ENCODE measurements at regions not wholly inside any gene's neighbourhood (a gene's known extent, or its start where the extent isn't known, plus 50 kb on each side); places are given as distances from the start of the nearest gene placed in this dataset.
"Not testable (repeated sequence)": the region's sequence is repeated elsewhere in the genome, so short reads cannot be mapped to it uniquely, and the experiment has no call there.

- H3K27me3 Mint-ChIP-seq; H3K4me1 Mint-ChIP-seq; H3K4me3 Mint-ChIP-seq; H3K9me3 Mint-ChIP-seq; DNase-seq; H3K27ac Mint-ChIP-seq; H3K36me3 Mint-ChIP-seq (ENCODE audit: low read depth); CTCF ChIA-PET; POLR2A ChIA-PET: not testable (repeated sequence)
Observed at GRCh38 chr4:69013933-69014332, 62.3 kb upstream of the UGT2A3 start.

GRCh38 chr4:69017986-69018385, 66.4 kb upstream of the UGT2A3 start:
- H3K4me1 Mint-ChIP-seq; H3K27me3 Mint-ChIP-seq; H3K4me3 Mint-ChIP-seq; POLR2A ChIA-PET; CTCF ChIA-PET; H3K36me3 Mint-ChIP-seq (ENCODE audit: low read depth); DNase-seq; H3K9me3 Mint-ChIP-seq; H3K27ac Mint-ChIP-seq: not testable (repeated sequence)

- H3K4me3 Mint-ChIP-seq; H3K36me3 Mint-ChIP-seq (ENCODE audit: low read depth); CTCF ChIA-PET; H3K4me1 Mint-ChIP-seq; DNase-seq; H3K9me3 Mint-ChIP-seq; H3K27ac Mint-ChIP-seq; H3K27me3 Mint-ChIP-seq; POLR2A ChIA-PET: not testable (repeated sequence)
Observed at GRCh38 chr4:69019538-69020461, 68.2 kb upstream of the UGT2A3 start.

GRCh38 chr4:69020462-69020807, 68.8 kb upstream of the UGT2A3 start:
- H3K27ac Mint-ChIP-seq; CTCF ChIA-PET; H3K27me3 Mint-ChIP-seq; H3K4me1 Mint-ChIP-seq; POLR2A ChIA-PET; H3K36me3 Mint-ChIP-seq (ENCODE audit: low read depth); H3K9me3 Mint-ChIP-seq; H3K4me3 Mint-ChIP-seq; DNase-seq: not testable (repeated sequence)

- Mint-ChIP-seq H3K4me1 (no peaks in the 10 kb centered on the region), H3K4me3 (no peak overlapping the region), H3K36me3 (ENCODE audit: low read depth) (no peaks in the 10 kb centered on the region), H3K27me3 (no peaks in the 10 kb centered on the region), H3K27ac (no peak overlapping the region), H3K9me3 (no peaks in the 10 kb centered on the region)
- ChIA-PET CTCF (interaction anchor here (1.2 kb wide), 1 partner anchor 36 kb away, joined by 3 read pairs; no protein-coding TSS in a partner anchor), POLR2A (no interaction called here)
- DNase-seq: no peak
Observed at GRCh38 chr4:69025191-69025998, 70.9 kb upstream of the UGT2B7 start.

DNA sequence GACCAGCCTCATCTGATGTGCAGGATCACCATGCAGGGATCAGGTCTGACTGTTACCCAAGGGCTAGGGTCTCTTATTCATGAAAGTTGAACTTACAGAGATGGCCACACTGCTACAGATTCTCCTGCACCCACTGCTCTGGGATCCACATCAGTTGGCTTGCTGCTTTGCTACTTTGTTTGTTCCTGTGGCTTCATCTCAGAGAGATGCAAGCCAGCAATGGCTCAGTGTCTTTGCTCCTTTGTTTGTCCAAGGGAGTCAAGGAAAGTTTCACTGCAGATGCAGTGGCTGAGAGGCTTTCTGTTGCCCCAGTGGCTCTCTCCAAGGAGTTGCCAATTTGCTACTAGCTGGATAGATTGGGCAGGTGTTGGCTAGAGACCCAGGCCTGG, 70.3 kb upstream of the UGT2B7 start:
- H3K27me3 Mint-ChIP-seq: no peaks in the 10 kb centered on the region
- H3K9me3 Mint-ChIP-seq: no peaks in the 10 kb centered on the region
- no peaks in the 10 kb centered on the region for H3K4me1 Mint-ChIP-seq
- CTCF ChIA-PET: interaction anchor here (1.2 kb wide), 1 partner anchor 36 kb away, joined by 3 read pairs; no protein-coding TSS in a partner anchor
- no peak overlapping the region for H3K4me3 Mint-ChIP-seq
- no peaks in the 10 kb centered on the region for H3K36me3 Mint-ChIP-seq (ENCODE audit: low read depth)
- POLR2A ChIA-PET: no interaction called here
- no peak for DNase-seq
- no peak overlapping the region for H3K27ac Mint-ChIP-seq

GRCh38 chr4:69026974-69027373, 69.3 kb upstream of the UGT2B7 start:
- ChIA-PET CTCF (no interaction called here), POLR2A (no interaction called here)
- H3K4me1 Mint-ChIP-seq: no peaks in the 10 kb centered on the region
- no peak for DNase-seq
- no peaks in the 10 kb centered on the region for H3K27me3 Mint-ChIP-seq
- H3K27ac Mint-ChIP-seq: no peak overlapping the region
- no peaks in the 10 kb centered on the region for H3K36me3 Mint-ChIP-seq (ENCODE audit: low read depth)
- no peaks in the 10 kb centered on the region for H3K9me3 Mint-ChIP-seq
- no peak overlapping the region for H3K4me3 Mint-ChIP-seq

DNA sequence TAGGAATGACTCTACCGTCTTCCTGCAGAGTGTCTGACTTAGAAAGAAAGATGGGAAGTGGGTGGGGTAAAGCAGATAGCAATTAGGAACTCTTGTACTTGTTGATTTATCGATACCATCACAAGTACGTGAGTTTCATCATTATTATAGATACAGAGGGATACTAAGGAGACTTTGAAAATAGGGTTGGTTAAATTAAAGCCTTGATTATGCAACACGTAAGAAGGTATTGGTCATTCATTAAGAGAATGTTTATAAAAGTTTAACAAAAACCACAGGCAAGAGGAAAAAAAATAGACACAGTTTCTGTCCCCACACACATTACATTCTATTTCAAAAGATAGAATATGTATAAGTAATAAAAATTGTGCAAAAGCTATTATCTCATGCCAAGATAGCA, 65.9 kb upstream of the UGT2B7 start:
- Mint-ChIP-seq H3K4me1 (no peaks in the 10 kb centered on the region), H3K4me3 (no peak overlapping the region), H3K36me3 (ENCODE audit: low read depth) (no peaks in the 10 kb centered on the region), H3K9me3 (no peaks in the 10 kb centered on the region), H3K27me3 (no peaks in the 10 kb centered on the region), H3K27ac (no peak overlapping the region)
- ChIA-PET POLR2A (no interaction called here), CTCF (no interaction called here)
- DNase-seq: no peak

- H3K36me3 Mint-ChIP-seq (ENCODE audit: low read depth): no peaks in the 10 kb centered on the region
- no peak for DNase-seq
- POLR2A ChIA-PET: no interaction called here
- H3K9me3 Mint-ChIP-seq: no peaks in the 10 kb centered on the region
- no peaks in the 10 kb centered on the region for H3K4me1 Mint-ChIP-seq
- CTCF ChIA-PET: no interaction called here
- H3K4me3 Mint-ChIP-seq: no peak overlapping the region
- no peaks in the 10 kb centered on the region for H3K27me3 Mint-ChIP-seq
- H3K27ac Mint-ChIP-seq: no peak overlapping the region
Observed at GRCh38 chr4:69032847-69033638, 63.2 kb upstream of the UGT2B7 start.

DNA sequence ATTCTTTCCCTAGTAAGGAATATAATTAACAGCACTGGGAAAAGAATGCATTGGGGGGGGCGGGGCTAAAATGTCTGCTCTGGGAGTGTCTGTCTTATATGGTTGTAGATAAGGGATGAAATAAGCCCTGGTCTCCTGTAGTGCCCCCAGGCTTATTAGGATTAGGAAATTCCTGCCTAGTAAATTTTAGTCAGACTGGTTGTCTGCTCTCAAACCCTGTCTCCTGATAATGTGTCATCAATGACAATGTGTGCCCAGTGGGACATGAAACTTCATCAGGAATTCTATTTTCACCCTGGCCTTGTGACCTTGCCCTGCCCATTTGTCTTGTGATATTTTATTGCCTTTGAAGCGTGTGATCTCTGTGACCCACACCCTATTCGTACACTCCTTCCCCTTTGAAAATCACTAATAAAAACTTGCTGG, 61.9 kb upstream of the UGT2B7 start:
- H3K4me1 Mint-ChIP-seq; CTCF ChIA-PET; H3K27me3 Mint-ChIP-seq; H3K9me3 Mint-ChIP-seq; DNase-seq; H3K4me3 Mint-ChIP-seq; POLR2A ChIA-PET; H3K36me3 Mint-ChIP-seq (ENCODE audit: low read depth); H3K27ac Mint-ChIP-seq: not testable (repeated sequence)

DNA sequence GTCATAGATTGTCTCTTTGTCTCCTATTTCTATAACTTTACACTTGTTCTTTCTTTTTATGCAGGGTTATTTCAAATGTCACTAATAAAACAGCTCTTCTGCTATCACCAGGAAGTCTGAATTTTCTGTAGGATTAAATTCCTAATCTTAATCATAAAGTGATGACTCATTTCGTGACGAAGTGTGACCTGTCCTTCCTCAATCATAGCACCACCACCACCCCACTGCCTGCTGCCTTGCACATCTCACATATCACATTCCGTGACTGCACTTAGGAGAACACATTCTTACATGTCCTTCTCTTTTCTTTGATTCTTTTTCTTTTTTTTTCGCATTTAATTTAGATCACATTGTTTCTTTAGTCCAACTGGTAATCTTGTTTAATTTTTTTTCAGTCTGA, 57.7 kb upstream of the UGT2B7 start:
- Mint-ChIP-seq H3K9me3 (no peaks in the 10 kb centered on the region), H3K36me3 (ENCODE audit: low read depth) (no peaks in the 10 kb centered on the region), H3K4me3 (no peak overlapping the region), H3K4me1 (no peaks in the 10 kb centered on the region), H3K27me3 (no peaks in the 10 kb centered on the region), H3K27ac (no peak overlapping the region)
- CTCF ChIA-PET: no interaction called here
- DNase-seq: no peak
- POLR2A ChIA-PET: no interaction called here

DNA sequence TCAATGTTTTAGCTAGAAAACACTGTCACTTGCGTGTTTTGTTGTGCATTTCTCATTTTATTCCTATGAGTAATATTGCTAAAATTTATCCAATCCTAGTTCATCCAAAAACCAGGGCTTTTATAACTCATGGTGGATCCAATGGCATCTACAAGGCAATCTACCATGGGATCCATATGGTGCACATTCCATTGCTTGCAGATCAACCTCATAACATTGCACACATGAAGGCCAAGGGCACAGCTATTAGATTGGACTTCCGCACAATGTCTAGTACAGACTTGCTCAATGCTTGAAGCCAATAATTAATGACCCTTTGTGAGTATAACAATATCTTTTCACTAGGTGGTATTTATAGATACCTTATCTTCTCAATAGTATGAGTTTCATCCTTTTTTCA, 57.2 kb upstream of the UGT2B7 start:
- H3K27me3 Mint-ChIP-seq: no peaks in the 10 kb centered on the region
- DNase-seq: no peak
- H3K4me1 Mint-ChIP-seq: no peaks in the 10 kb centered on the region
- H3K9me3 Mint-ChIP-seq: no peaks in the 10 kb centered on the region
- no peaks in the 10 kb centered on the region for H3K36me3 Mint-ChIP-seq (ENCODE audit: low read depth)
- ChIA-PET CTCF (no interaction called here), POLR2A (no interaction called here)
- H3K27ac Mint-ChIP-seq: no peak overlapping the region
- no peak overlapping the region for H3K4me3 Mint-ChIP-seq

GRCh38 chr4:69044247-69044646, 52.0 kb upstream of the UGT2B7 start:
- ChIA-PET CTCF (no interaction called here), POLR2A (no interaction called here)
- Mint-ChIP-seq H3K4me1 (no peaks in the 10 kb centered on the region), H3K9me3 (no peaks in the 10 kb centered on the region), H3K27ac (no peak overlapping the region), H3K27me3 (no peaks in the 10 kb centered on the region), H3K36me3 (ENCODE audit: low read depth) (no peaks in the 10 kb centered on the region), H3K4me3 (no peak overlapping the region)
- no peak for DNase-seq

Data from activated CD4-positive, alpha-beta T cell treated with anti-CD3 and anti-CD28 coated beads, Interleukin-2, amount 10 ng/mL, durations not matched to agents 7 days and 5 days (primary cell).